ENCODE measurements at regions not wholly inside any gene's neighbourhood (a gene's known extent, or its start where the extent isn't known, plus 50 kb on each side); places are given as distances from the start of the nearest gene placed in this dataset.

GRCh38 chr1:106789686-106790085 lies 266.8 kb upstream of the PRMT6 start:
- TF ChIP-seq FOXP2 (optimal IDR thresholded peaks at IDR 0.05; ENCODE audit: borderline replicate concordance, extremely low read depth, extremely low read length, insufficient read depth) = no peak
- TF ChIP-seq REST (IDR thresholded peaks at IDR 0.05; ENCODE audit: insufficient read depth in 1 of 2, low read depth in 2 of 2, low read length in 2 of 2) = no peak
- TF ChIP-seq TAF1 (IDR thresholded peaks at IDR 0.05; ENCODE audit: borderline replicate concordance, insufficient read depth, low read length) = no peak
- TF ChIP-seq POLR2AphosphoS5 (IDR thresholded peaks at IDR 0.05; ENCODE audit: low read depth, low read length) = no peak
- no peak for TF ChIP-seq SIN3A (IDR thresholded peaks at IDR 0.05; ENCODE audit: borderline replicate concordance, insufficient read depth, low read length)

- TF ChIP-seq REST (IDR thresholded peaks at IDR 0.05; ENCODE audit: insufficient read depth in 1 of 2, low read depth in 2 of 2, low read length in 2 of 2) = no peak
- no peak for TF ChIP-seq SIN3A (IDR thresholded peaks at IDR 0.05; ENCODE audit: borderline replicate concordance, insufficient read depth, low read length)
- no peak for TF ChIP-seq TAF1 (IDR thresholded peaks at IDR 0.05; ENCODE audit: borderline replicate concordance, insufficient read depth, low read length)
- TF ChIP-seq FOXP2 (optimal IDR thresholded peaks at IDR 0.05; ENCODE audit: borderline replicate concordance, extremely low read depth, extremely low read length, insufficient read depth) = no peak
- no peak for TF ChIP-seq POLR2AphosphoS5 (IDR thresholded peaks at IDR 0.05; ENCODE audit: low read depth, low read length)
Measured at GRCh38 chr1:106791041-106791440, 265.4 kb upstream of the PRMT6 start.

- TF ChIP-seq REST (IDR thresholded peaks at IDR 0.05; ENCODE audit: insufficient read depth in 1 of 2, low read depth in 2 of 2, low read length in 2 of 2) = no peak
- no peak for TF ChIP-seq SIN3A (IDR thresholded peaks at IDR 0.05; ENCODE audit: borderline replicate concordance, insufficient read depth, low read length)
- no peak for TF ChIP-seq POLR2AphosphoS5 (IDR thresholded peaks at IDR 0.05; ENCODE audit: low read depth, low read length)
- TF ChIP-seq FOXP2 (optimal IDR thresholded peaks at IDR 0.05; ENCODE audit: borderline replicate concordance, extremely low read depth, extremely low read length, insufficient read depth) = no peak
- TF ChIP-seq TAF1 (IDR thresholded peaks at IDR 0.05; ENCODE audit: borderline replicate concordance, insufficient read depth, low read length) = no peak
Measured at GRCh38 chr1:106793651-106794050, 262.8 kb upstream of the PRMT6 start.

GRCh38 chr1:106798991-106799390 lies 257.5 kb upstream of the PRMT6 start:
- TF ChIP-seq POLR2AphosphoS5 (IDR thresholded peaks at IDR 0.05; ENCODE audit: low read depth, low read length) = no peak
- TF ChIP-seq REST (IDR thresholded peaks at IDR 0.05; ENCODE audit: insufficient read depth in 1 of 2, low read depth in 2 of 2, low read length in 2 of 2) = no peak
- TF ChIP-seq TAF1 (IDR thresholded peaks at IDR 0.05; ENCODE audit: borderline replicate concordance, insufficient read depth, low read length) = no peak
- no peak for TF ChIP-seq SIN3A (IDR thresholded peaks at IDR 0.05; ENCODE audit: borderline replicate concordance, insufficient read depth, low read length)

GRCh38 chr1:106802181-106802580 lies 254.3 kb upstream of the PRMT6 start:
- no peak for TF ChIP-seq FOXP2 (optimal IDR thresholded peaks at IDR 0.05; ENCODE audit: borderline replicate concordance, extremely low read depth, extremely low read length, insufficient read depth)
